ENCODE measurements at regions not wholly inside any gene's neighbourhood (a gene's known extent, or its start where the extent isn't known, plus 50 kb on each side); places are given as distances from the start of the nearest gene placed in this dataset.

- 84% methylated on average over 1 of the region's 2 CpGs for WGBS (ENCODE audit: insufficient coverage)
- peaks cover 0 to 4% of the 10 kb centered on the region in 2 donors for H3K27me3 Mint-ChIP-seq (ENCODE audit: low read depth in 2 of 2)
- intact Hi-C loops (cut with micrococcal nuclease), result no loop called here
- no peak overlapping the region for H3K27ac ChIP-seq (ENCODE audit: low read length)
- no peaks in the 10 kb centered on the region for H3K9me3 Mint-ChIP-seq
- H3K4me1 Mint-ChIP-seq, result no peaks in the 10 kb centered on the region
- DNase-seq, result no peak
- H3K27me3 ChIP-seq (ENCODE audit: control insufficient read depth, insufficient read depth, low read length), result no peaks in the 10 kb centered on the region
- no peak overlapping the region for H3K27ac Mint-ChIP-seq
- H3K4me1 ChIP-seq (ENCODE audit: control insufficient read depth, insufficient read depth, low read length), result no peaks in the 10 kb centered on the region
- H3K4me3 Mint-ChIP-seq, result no peak overlapping the region
- no peak for ATAC-seq
- no peaks in the 10 kb centered on the region for H3K36me3 ChIP-seq (ENCODE audit: control insufficient read depth, insufficient read depth, low read length)
- H3K9me3 ChIP-seq (ENCODE audit: control insufficient read depth, insufficient read depth, low read length), result no peaks in the 10 kb centered on the region
- H3K4me3 ChIP-seq (ENCODE audit: low read length), result no peak overlapping the region
- no peaks in the 10 kb centered on the region for H3K36me3 Mint-ChIP-seq
- TF ChIP-seq CTCF (IDR thresholded peaks at IDR 0.05), result no peak
Measured at GRCh38 chr7:47078241-47078640, 503.7 kb downstream of the TNS3 start.

DNA sequence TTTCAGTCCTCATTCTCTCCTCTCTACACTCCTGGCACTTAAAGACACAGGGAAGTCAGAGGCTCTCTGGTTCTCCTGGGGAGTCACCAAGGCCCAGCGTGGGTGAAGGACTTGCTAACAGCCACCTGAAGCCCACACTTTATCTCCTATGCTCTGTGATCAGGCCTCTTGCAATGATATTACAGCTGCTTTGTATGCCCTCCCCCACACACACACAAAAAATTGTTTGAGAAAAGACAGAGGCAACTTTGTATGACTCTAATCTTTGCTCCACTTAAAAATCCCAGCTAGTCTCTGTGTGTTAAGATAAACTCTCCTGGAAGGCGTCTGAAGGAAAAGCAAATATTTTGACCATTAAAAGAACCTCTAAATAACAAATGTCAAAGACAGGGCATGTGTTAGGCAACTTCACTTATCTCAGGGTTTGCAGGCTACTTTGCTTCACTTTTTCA, 507.2 kb downstream of the TNS3 start:
- Histone ChIP-seq H3K4me3 (ENCODE audit: low read length) (no peak overlapping the region), H3K27me3 (ENCODE audit: control insufficient read depth, insufficient read depth, low read length) (no peaks in the 10 kb centered on the region), H3K27ac (ENCODE audit: low read length) (no peak overlapping the region), H3K4me1 (ENCODE audit: control insufficient read depth, insufficient read depth, low read length) (no peaks in the 10 kb centered on the region), H3K36me3 (ENCODE audit: control insufficient read depth, insufficient read depth, low read length) (no peaks in the 10 kb centered on the region), H3K9me3 (ENCODE audit: control insufficient read depth, insufficient read depth, low read length) (no peaks in the 10 kb centered on the region)
- TF ChIP-seq CTCF (IDR thresholded peaks at IDR 0.05), result no peak
- intact Hi-C loops (cut with micrococcal nuclease), result no loop called here
- no peak overlapping the region for H3K4me3 Mint-ChIP-seq
- 45% methylated on average over 1 of the region's 2 CpGs for WGBS (ENCODE audit: insufficient coverage)
- peaks cover 0 to 3% of the 10 kb centered on the region in 2 donors for H3K9me3 Mint-ChIP-seq
- DNase-seq (no peak), ATAC-seq (no peak)
- H3K4me1 Mint-ChIP-seq, result no peaks in the 10 kb centered on the region
- peaks cover 0 to 4% of the 10 kb centered on the region in 2 donors for H3K27me3 Mint-ChIP-seq (ENCODE audit: low read depth in 2 of 2)
- H3K36me3 Mint-ChIP-seq, result no peaks in the 10 kb centered on the region
- no peak overlapping the region for H3K27ac Mint-ChIP-seq

- no peak for ATAC-seq
- Histone ChIP-seq H3K9me3 (ENCODE audit: control insufficient read depth, insufficient read depth, low read length) (no peaks in the 10 kb centered on the region), H3K27me3 (ENCODE audit: control insufficient read depth, insufficient read depth, low read length) (no peaks in the 10 kb centered on the region), H3K4me3 (ENCODE audit: low read length) (no peak overlapping the region), H3K4me1 (ENCODE audit: control insufficient read depth, insufficient read depth, low read length) (no peaks in the 10 kb centered on the region), H3K27ac (ENCODE audit: low read length) (no peak overlapping the region), H3K36me3 (ENCODE audit: control insufficient read depth, insufficient read depth, low read length) (no peaks in the 10 kb centered on the region)
- intact Hi-C loops (cut with micrococcal nuclease), result no loop called here
- H3K36me3 Mint-ChIP-seq, result no peaks in the 10 kb centered on the region
- WGBS (ENCODE audit: insufficient coverage), result 92% methylated on average over 7 of the region's 7 CpGs
- peaks cover 0 to 3% of the 10 kb centered on the region in 2 donors for H3K9me3 Mint-ChIP-seq
- H3K27me3 Mint-ChIP-seq (ENCODE audit: low read depth in 2 of 2), result peaks cover 0 to 4% of the 10 kb centered on the region in 2 donors
- no peak for TF ChIP-seq CTCF (IDR thresholded peaks at IDR 0.05)
- H3K27ac Mint-ChIP-seq, result no peak overlapping the region
- H3K4me1 Mint-ChIP-seq, result no peaks in the 10 kb centered on the region
- H3K4me3 Mint-ChIP-seq, result no peak overlapping the region
- no peak for DNase-seq
Measured at GRCh38 chr7:47073284-47073683, 508.6 kb downstream of the TNS3 start.

DNA sequence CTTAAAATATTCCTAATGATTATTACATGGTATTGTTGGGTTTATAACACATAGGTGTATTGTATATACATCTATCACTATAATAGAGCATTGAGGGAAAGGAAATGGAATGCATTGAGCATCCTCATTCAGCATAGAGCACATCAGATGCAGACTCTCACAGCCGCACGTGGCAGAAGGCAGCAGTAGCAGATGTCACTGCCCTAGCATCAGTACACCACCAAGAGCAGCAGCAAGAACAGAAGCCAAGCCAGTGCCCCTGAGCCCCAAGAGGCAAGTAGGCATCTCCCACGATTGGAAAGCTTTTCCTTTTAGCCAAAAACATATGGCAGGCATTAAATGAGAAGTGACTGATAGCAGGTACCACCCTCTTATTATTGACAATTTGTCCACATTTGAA, 510.0 kb downstream of the TNS3 start:
- peaks cover 0 to 4% of the 10 kb centered on the region in 2 donors for H3K27me3 Mint-ChIP-seq (ENCODE audit: low read depth in 2 of 2)
- intact Hi-C loops (cut with micrococcal nuclease), result no loop called here
- H3K9me3 ChIP-seq (ENCODE audit: control insufficient read depth, insufficient read depth, low read length), result no peaks in the 10 kb centered on the region
- no peak overlapping the region for H3K4me3 Mint-ChIP-seq
- no peak overlapping the region for H3K27ac Mint-ChIP-seq
- ATAC-seq, result peak in 1 of 3 donors; percentile 14
- H3K27me3 ChIP-seq (ENCODE audit: control insufficient read depth, insufficient read depth, low read length), result no peaks in the 10 kb centered on the region
- no peak for TF ChIP-seq CTCF (IDR thresholded peaks at IDR 0.05)
- H3K4me3 ChIP-seq (ENCODE audit: low read length), result no peak overlapping the region
- no peak for DNase-seq
- H3K4me1 Mint-ChIP-seq, result no peaks in the 10 kb centered on the region
- WGBS (ENCODE audit: insufficient coverage), result 83% methylated on average over 3 of the region's 3 CpGs
- H3K36me3 Mint-ChIP-seq, result no peaks in the 10 kb centered on the region
- H3K4me1 ChIP-seq (ENCODE audit: control insufficient read depth, insufficient read depth, low read length), result no peaks in the 10 kb centered on the region
- H3K36me3 ChIP-seq (ENCODE audit: control insufficient read depth, insufficient read depth, low read length), result no peaks in the 10 kb centered on the region
- peaks cover 0 to 3% of the 10 kb centered on the region in 2 donors for H3K9me3 Mint-ChIP-seq
- H3K27ac ChIP-seq (ENCODE audit: low read length), result no peak overlapping the region

Data from natural killer cell (primary cell).